ENCODE measurements at regions not wholly inside any gene's neighbourhood (a gene's known extent, or its start where the extent isn't known, plus 50 kb on each side); places are given as distances from the start of the nearest gene placed in this dataset.

- TF ChIP-seq REST (IDR thresholded peaks at IDR 0.05) (no peak), FOXA2 (IDR thresholded peaks at IDR 0.05) (no peak), NR2F2 (IDR thresholded peaks at IDR 0.05) (no peak)
These were observed 93.7 kb downstream of the NFKBIZ start (continued) for GRCh38 chr3:101943029-101943428.

DNA sequence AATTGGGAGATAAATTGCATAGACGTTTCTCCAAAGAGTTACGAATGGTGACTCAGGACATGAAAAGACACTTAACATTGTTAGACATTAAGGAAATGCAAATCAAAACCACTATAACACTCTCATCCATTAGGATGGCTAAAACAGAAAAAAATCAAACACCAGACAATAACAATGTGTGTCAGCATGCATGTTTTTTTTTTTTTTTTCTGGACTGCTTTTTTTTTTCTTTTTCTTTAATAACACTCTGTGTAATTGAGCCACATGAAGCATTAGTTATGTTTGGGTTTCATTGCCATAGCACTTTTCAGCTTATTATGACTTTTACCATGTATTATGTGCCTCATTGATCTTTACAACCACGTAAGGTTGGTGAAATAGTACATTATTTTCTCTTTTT lies 95.0 kb downstream of the NFKBIZ start:
- WGBS, result 91% methylated on average over 3 of the region's 3 CpGs
- H3K9me3 ChIP-seq (ENCODE audit: control insufficient read depth in 4 of 4, low read length in 3 of 4), result no peaks in the 10 kb centered on the region
- no peaks in the 10 kb centered on the region for H3K36me3 ChIP-seq (ENCODE audit: control insufficient read depth in 4 of 4, insufficient read depth in 3 of 4, low read depth in 1 of 4, low read length in 3 of 4)
- TF ChIP-seq ZBTB33 (IDR thresholded peaks at IDR 0.05), result no peak
- TF ChIP-seq EGR1 (IDR thresholded peaks at IDR 0.05; ENCODE audit: low read depth in 2 of 2), result no peak
- no peak for TF ChIP-seq SP1 (IDR thresholded peaks at IDR 0.05)
- no peak for TF ChIP-seq YY1 (IDR thresholded peaks at IDR 0.05)
- no peak for TF ChIP-seq FOXA2 (IDR thresholded peaks at IDR 0.05)
- no peak for TF ChIP-seq RXRA (IDR thresholded peaks at IDR 0.05)
- TF ChIP-seq, protein P1, sequence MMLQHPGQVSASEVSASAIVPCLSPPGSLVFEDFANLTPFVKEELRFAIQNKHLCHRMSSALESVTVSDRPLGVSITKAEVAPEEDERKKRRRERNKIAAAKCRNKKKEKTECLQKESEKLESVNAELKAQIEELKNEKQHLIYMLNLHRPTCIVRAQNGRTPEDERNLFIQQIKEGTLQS (IDR thresholded peaks at IDR 0.05), result no peak
- TF ChIP-seq TAF1 (conservative IDR thresholded peaks at IDR 0.05), result no peak
- no peak for TF ChIP-seq CTCF (IDR thresholded peaks at IDR 0.05; ENCODE audit: low read depth, low read length, missing input control)
- no peak for TF ChIP-seq REST (IDR thresholded peaks at IDR 0.05)
- TF ChIP-seq HNF4A (conservative IDR thresholded peaks at IDR 0.05), result no peak
- no peaks in the 10 kb centered on the region for H3K4me1 ChIP-seq (ENCODE audit: control insufficient read depth in 4 of 4, insufficient read depth in 4 of 4, low read length in 3 of 4)
- no peak overlapping the region for H3K4me3 ChIP-seq (ENCODE audit: low read depth in 1 of 3, low read length in 3 of 3)
- no peak overlapping the region for H3K9ac ChIP-seq (ENCODE audit: low read depth in 1 of 2, low read length in 2 of 2)
- DNase-seq (ENCODE audit: low spot score), result no peak
- no peaks in the 10 kb centered on the region for H3K27me3 ChIP-seq (ENCODE audit: control insufficient read depth in 4 of 4, insufficient read depth in 4 of 4, low read length in 3 of 4)
- no peak overlapping the region for H3K27ac ChIP-seq (ENCODE audit: low read depth in 1 of 2, low read length in 2 of 2)
